Gastroesophageal sphincter (tissue), 4 donors: ENCODE measurements at regions not wholly inside any gene's neighbourhood (a gene's known extent, or its start where the extent isn't known, plus 50 kb on each side); places are given as distances from the start of the nearest gene placed in this dataset.

Experiments used
- ATAC-seq: fragments of 150-250 bp; one replicate; pipeline ENCODE4 v1.9.1; 2016; ENCODE audit warnings: mild to moderate bottlenecking, moderate library complexity
- H3K27ac ChIP-seq, 4 donors: fragments of 200-600 bp; sonication (generic) in 3 of 4; 1 replicate in 3 of 4; 2 replicates in 1 of 4; pipeline ENCODE4 v1.5.1; 2016 to 2019
- H3K27me3 ChIP-seq: fragments of 200-600 bp; sonication (generic); one replicate; pipeline ENCODE4 v1.5.1; 2019
- H3K36me3 ChIP-seq, 2 donors: fragments of 200-600 bp; sonication (generic); one replicate each; pipeline ENCODE4 v1.5.1; 2019; ENCODE audit warnings: control low read depth in 1 of 2
- H3K4me1 ChIP-seq, 3 donors: fragments of 200-600 bp; sonication (generic); 1 replicate in 2 of 3; 2 replicates in 1 of 3; pipeline ENCODE4 v1.5.1; 2016 to 2019; ENCODE audit warnings: control low read depth in 2 of 3
- H3K4me3 ChIP-seq, 2 donors: fragments of 200-600 bp; sonication (generic); one replicate each; pipeline ENCODE4 v1.5.1; 2019; ENCODE audit warnings: mild to moderate bottlenecking in 1 of 2, moderate library complexity in 1 of 2
- H3K9me3 ChIP-seq, 3 donors: fragments of 200-600 bp; sonication (generic); one replicate each; pipeline ENCODE4 v1.5.1; 2017 to 2019; ENCODE audit warnings: control low read depth in 2 of 3
- EP300 ChIP-seq: sonication (generic); formaldehyde crosslinking; IDR thresholded peaks from one replicate; pipeline ENCODE4 v1.6.1; 2017; ENCODE audit warnings: antibody characterized with exemption, mild to moderate bottlenecking
- POLR2A ChIP-seq, 2 donors: fragments of 450-650 bp; IDR thresholded peaks; one replicate each; pipeline ENCODE4 v1.6.1; 2017; ENCODE audit warnings: antibody characterized with exemption in 2 of 2, mild to moderate bottlenecking in 2 of 2, moderate library complexity in 1 of 2
- POLR2AphosphoS5 ChIP-seq: sonication (generic); formaldehyde crosslinking; IDR thresholded peaks from one replicate; pipeline ENCODE4 v1.6.1; 2017; ENCODE audit warnings: antibody characterized with exemption
- WGBS, 2 donors: methylation state at CpG; one replicate each; pipeline ENCODE4 v1.1.5; 2018; ENCODE audit warnings: low coverage in 1 of 2; 5-methylcytosine and 5-hydroxymethylcytosine counted together
- TF ChIP-seq, protein P1 (sequence below), 4 experiments: fragments of 200-600 bp in 2 of 4; fragments of 450-650 bp in 2 of 4; sonication (generic) in 1 of 4; IDR thresholded peaks; one replicate each; pipeline ENCODE4 v1.5.1; 2017 to 2019; ENCODE audit warnings: antibody characterized with exemption in 4 of 4, mild to moderate bottlenecking in 2 of 4, moderate library complexity in 2 of 4

DNA sequence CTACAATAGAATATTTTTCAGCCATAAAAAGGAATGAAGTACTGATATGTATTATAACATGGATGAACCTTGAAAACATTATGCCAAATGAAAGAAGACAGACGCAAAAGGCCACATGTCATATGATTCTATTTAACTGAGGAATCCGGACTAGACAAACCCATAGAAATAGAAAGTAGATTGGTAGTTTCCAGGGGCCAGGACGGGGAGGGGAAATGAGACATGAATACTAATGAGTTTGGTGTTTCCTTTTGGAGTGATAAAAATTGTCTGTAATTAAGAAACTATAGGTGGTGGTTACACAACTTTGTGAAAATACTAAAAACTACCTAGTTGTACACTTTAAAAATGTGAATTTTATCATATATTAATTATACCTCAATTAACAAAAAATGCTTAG lies 247.6 kb downstream of the BCAT1 start:
- Histone ChIP-seq H3K4me1 (no peaks in the 10 kb centered on the region), H3K27ac (no peak overlapping the region), H3K4me3 (no peak overlapping the region), H3K9me3 (no peaks in the 10 kb centered on the region), H3K27me3 (no peaks in the 10 kb centered on the region), H3K36me3 (no peaks in the 10 kb centered on the region)
- WGBS, 2 donors: 87% methylated on average over 3 of the region's 3 CpGs
- no peak for ATAC-seq
- TF ChIP-seq POLR2A (IDR thresholded peaks at IDR 0.05): no peak
- TF ChIP-seq POLR2AphosphoS5: no peak
- TF ChIP-seq, protein P1, sequence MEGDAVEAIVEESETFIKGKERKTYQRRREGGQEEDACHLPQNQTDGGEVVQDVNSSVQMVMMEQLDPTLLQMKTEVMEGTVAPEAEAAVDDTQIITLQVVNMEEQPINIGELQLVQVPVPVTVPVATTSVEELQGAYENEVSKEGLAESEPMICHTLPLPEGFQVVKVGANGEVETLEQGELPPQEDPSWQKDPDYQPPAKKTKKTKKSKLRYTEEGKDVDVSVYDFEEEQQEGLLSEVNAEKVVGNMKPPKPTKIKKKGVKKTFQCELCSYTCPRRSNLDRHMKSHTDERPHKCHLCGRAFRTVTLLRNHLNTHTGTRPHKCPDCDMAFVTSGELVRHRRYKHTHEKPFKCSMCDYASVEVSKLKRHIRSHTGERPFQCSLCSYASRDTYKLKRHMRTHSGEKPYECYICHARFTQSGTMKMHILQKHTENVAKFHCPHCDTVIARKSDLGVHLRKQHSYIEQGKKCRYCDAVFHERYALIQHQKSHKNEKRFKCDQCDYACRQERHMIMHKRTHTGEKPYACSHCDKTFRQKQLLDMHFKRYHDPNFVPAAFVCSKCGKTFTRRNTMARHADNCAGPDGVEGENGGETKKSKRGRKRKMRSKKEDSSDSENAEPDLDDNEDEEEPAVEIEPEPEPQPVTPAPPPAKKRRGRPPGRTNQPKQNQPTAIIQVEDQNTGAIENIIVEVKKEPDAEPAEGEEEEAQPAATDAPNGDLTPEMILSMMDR (IDR thresholded peaks at IDR 0.05): no peak
- TF ChIP-seq EP300: no peak

GRCh38 chr12:24698972-24699371 lies 249.9 kb downstream of the BCAT1 start:
- TF ChIP-seq, protein P1 (IDR thresholded peaks at IDR 0.05): no peak
- TF ChIP-seq POLR2AphosphoS5: no peak
- TF ChIP-seq EP300: no peak
- no peak for TF ChIP-seq POLR2A (IDR thresholded peaks at IDR 0.05)
- H3K27me3 ChIP-seq: no peaks in the 10 kb centered on the region
- no peaks in the 10 kb centered on the region for H3K36me3 ChIP-seq
- H3K9me3 ChIP-seq: no peaks in the 10 kb centered on the region
- ATAC-seq: no peak
- WGBS, 2 donors: 71 to 100% methylated on average over 2 of the region's 2 CpGs
- no peaks in the 10 kb centered on the region for H3K4me1 ChIP-seq
- H3K4me3 ChIP-seq: no peak overlapping the region
- no peak overlapping the region for H3K27ac ChIP-seq

- ATAC-seq: no peak
- Histone ChIP-seq H3K4me3 (no peak overlapping the region), H3K27me3 (no peaks in the 10 kb centered on the region), H3K27ac (no peak overlapping the region), H3K9me3 (no peaks in the 10 kb centered on the region), H3K36me3 (no peaks in the 10 kb centered on the region), H3K4me1 (no peaks in the 10 kb centered on the region)
- 49 to 68% methylated on average over 2 of the region's 2 CpGs for WGBS, 2 donors
- no peak for TF ChIP-seq EP300
- TF ChIP-seq POLR2AphosphoS5: no peak
These were observed 251.1 kb downstream of the BCAT1 start for GRCh38 chr12:24697769-24698168.

DNA sequence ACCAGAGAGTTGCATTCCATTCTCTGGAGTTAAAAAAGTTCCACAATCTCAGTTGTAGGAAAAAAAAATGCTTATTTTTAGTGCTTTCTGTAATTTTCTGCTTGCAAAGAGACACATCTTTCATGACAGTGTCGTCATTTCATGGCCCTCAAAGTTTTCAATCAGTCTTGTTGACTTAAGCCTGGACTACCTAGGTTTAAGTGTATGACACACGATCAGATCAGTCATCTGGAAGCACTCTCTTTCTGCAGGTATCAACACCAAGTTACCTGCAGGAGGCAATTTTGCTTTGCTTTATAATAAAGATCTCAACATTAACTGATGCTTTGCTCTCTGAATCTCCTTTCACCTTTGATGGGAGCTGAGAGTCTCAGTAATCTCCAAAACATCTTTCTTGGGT lies 251.6 kb downstream of the BCAT1 start:
- 56 to 64% methylated on average over 1 to 2 of the region's 2 CpGs for WGBS, 2 donors
- Histone ChIP-seq H3K36me3 (no peaks in the 10 kb centered on the region), H3K27me3 (no peaks in the 10 kb centered on the region), H3K4me1 (no peaks in the 10 kb centered on the region), H3K4me3 (no peak overlapping the region), H3K9me3 (no peaks in the 10 kb centered on the region), H3K27ac (no peak overlapping the region)
- no peak for TF ChIP-seq POLR2A (IDR thresholded peaks at IDR 0.05)
- TF ChIP-seq EP300: no peak
- TF ChIP-seq, protein P1 (IDR thresholded peaks at IDR 0.05): no peak
- no peak for TF ChIP-seq POLR2AphosphoS5
- ATAC-seq: no peak

DNA sequence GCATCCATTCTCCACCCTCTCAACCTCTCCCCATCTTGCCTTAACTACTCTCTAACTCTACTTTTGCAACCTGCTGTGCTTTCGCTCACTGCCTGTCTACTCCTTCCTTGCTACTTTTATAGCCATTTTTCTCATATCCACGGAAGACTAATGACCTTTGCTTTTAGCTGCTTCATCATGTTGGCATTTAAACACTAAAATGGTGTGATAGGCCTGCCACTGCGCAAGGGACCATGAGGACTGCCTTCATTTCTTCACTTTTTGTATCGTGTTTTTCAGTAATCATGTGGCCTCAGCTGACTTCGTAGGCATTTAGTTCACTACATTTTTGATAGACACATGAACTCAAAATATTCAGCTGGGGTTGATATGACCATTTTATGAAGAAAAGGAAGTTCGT lies 252.1 kb downstream of the BCAT1 start:
- H3K4me3 ChIP-seq: no peak overlapping the region
- no peak for ATAC-seq
- no peaks in the 10 kb centered on the region for H3K27me3 ChIP-seq
- no peak for TF ChIP-seq EP300
- TF ChIP-seq, protein P1 (IDR thresholded peaks at IDR 0.05): no peak
- H3K36me3 ChIP-seq: no peaks in the 10 kb centered on the region
- WGBS, 2 donors: 83 to 87% methylated on average over 6 of the region's 6 CpGs
- H3K27ac ChIP-seq: no peak overlapping the region
- no peaks in the 10 kb centered on the region for H3K9me3 ChIP-seq
- no peaks in the 10 kb centered on the region for H3K4me1 ChIP-seq
